ENCODE measurements at regions not wholly inside any gene's neighbourhood (a gene's known extent, or its start where the extent isn't known, plus 50 kb on each side); places are given as distances from the start of the nearest gene placed in this dataset.

- no peak for DNase-seq
Observed at GRCh38 chr12:91918431-91918830, 227.2 kb downstream of the BTG1 start.

GRCh38 chr12:91914701-91915100 lies 230.9 kb downstream of the BTG1 start:
- no peak for DNase-seq

- no peak for DNase-seq
Observed at GRCh38 chr12:91913651-91914050, 232.0 kb downstream of the BTG1 start.

GRCh38 chr12:91913124-91913523 lies 232.5 kb downstream of the BTG1 start:
- DNase-seq: no peak

- DNase-seq: no peak
Observed at GRCh38 chr12:91912178-91912577, 233.5 kb downstream of the BTG1 start.

- DNase-seq: no peak
Observed at GRCh38 chr12:91910871-91911388, 234.7 kb downstream of the BTG1 start.

GRCh38 chr12:91902860-91903683 lies 242.6 kb downstream of the BTG1 start:
- no peak for DNase-seq

GRCh38 chr12:91901381-91902074 lies 244.1 kb downstream of the BTG1 start:
- no peak for DNase-seq

- no peak for DNase-seq
Observed at GRCh38 chr12:91900971-91901370, 244.7 kb downstream of the BTG1 start.

GRCh38 chr12:91899056-91899455 lies 246.6 kb downstream of the BTG1 start:
- no peak for DNase-seq

GRCh38 chr12:91897025-91897515 lies 248.6 kb downstream of the BTG1 start:
- no peak for DNase-seq

GRCh38 chr12:91896286-91897024 lies 249.2 kb downstream of the BTG1 start:
- DNase-seq: no peak

- DNase-seq: no peak
Observed at GRCh38 chr12:91894911-91895310, 250.7 kb downstream of the BTG1 start.

GRCh38 chr12:91893476-91893875 lies 252.2 kb downstream of the BTG1 start:
- no peak for DNase-seq

GRCh38 chr12:91892081-91892855 lies 253.4 kb downstream of the BTG1 start:
- no peak for DNase-seq

GRCh38 chr12:91890742-91891141 lies 254.9 kb downstream of the BTG1 start:
- no peak for DNase-seq

- DNase-seq: no peak
Observed at GRCh38 chr12:91889910-91890309, 255.7 kb downstream of the BTG1 start.

GRCh38 chr12:91889059-91889458 lies 256.6 kb downstream of the BTG1 start:
- DNase-seq: no peak

GRCh38 chr12:91887957-91888356 lies 257.7 kb downstream of the BTG1 start:
- DNase-seq: no peak

GRCh38 chr12:91885851-91886731 lies 259.6 kb downstream of the BTG1 start:
- no peak for DNase-seq

- DNase-seq: no peak
Observed at GRCh38 chr12:91884230-91884629, 261.4 kb downstream of the BTG1 start.

All from stimulated activated CD8-positive, alpha-beta memory T cell treated with anti-CD3 and anti-CD28 coated beads, Interleukin-4, amount 100 ng/mL, for 48 hours (primary cell).